BJ (cell line): ENCODE measurements at regions not wholly inside any gene's neighbourhood (a gene's known extent, or its start where the extent isn't known, plus 50 kb on each side); places are given as distances from the start of the nearest gene placed in this dataset.

Experiments
- CTCF ChIA-PET: fragments of 350-600 bp; formaldehyde crosslinking; extraction: SDS; loops from one replicate; lab custom pipeline; 2021; ENCODE audit warnings: antibody characterized with exemption, inconsistent platforms; lab: Yijun Ruan, JAX
- POLR2A ChIA-PET: fragments of 300-600 bp; sonication (Branson Sonifier 250); formaldehyde crosslinking; extraction: SDS; loops from one replicate; lab custom pipeline; 2021; ENCODE audit warnings: antibody characterized with exemption; lab: Charles Lee
- DNase-seq: peaks from one replicate; pipeline ENCODE4 v3.0.0-alpha.2; 2011; ENCODE audit warnings: low read depth
- H3K27me3 ChIP-seq: 2 replicates; pipeline ENCODE4 v1.6.0; 2011; ENCODE audit warnings: low read length; ENCODE audit not compliant: control insufficient read depth, insufficient read depth
- H3K36me3 ChIP-seq: 2 replicates; pipeline ENCODE4 v1.5.1; 2011; ENCODE audit warnings: low read length; ENCODE audit not compliant: control insufficient read depth, insufficient read depth
- H3K4me3 ChIP-seq: 2 replicates; pipeline ENCODE4 v1.5.1; 2011; ENCODE audit warnings: low read depth, mild to moderate bottlenecking, control low read depth, low read length
- TF ChIP-seq, protein P1 (sequence below): IDR thresholded peaks from 2 replicates; pipeline ENCODE4 v1.5.1; 2011; ENCODE audit warnings: low read depth, mild to moderate bottlenecking, control low read depth, inconsistent platforms, low read length, moderate library complexity; ENCODE audit not compliant: insufficient read depth

DNA sequence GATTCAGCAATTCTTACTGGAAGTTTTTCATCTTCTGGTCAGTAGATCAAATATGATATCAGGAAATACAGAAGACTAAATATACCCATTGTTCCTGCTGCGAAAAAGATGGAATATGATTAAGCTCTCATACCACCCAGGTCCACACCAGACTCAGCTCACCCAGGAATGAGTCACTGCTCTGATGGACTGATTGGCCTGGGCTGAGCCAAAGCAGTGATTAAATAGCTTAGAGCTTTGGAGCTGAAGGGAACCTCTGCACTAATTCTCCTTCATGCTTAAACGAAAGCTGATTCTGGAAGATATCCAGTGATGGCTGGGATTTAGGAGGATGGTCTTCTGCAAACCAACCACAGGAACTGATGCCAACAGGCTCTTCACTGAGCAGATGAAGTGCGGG, 62.0 kb upstream of the SYT1 start:
- Histone ChIP-seq H3K36me3 (no peaks in the 10 kb centered on the region), H3K4me3 (no peak overlapping the region), H3K27me3 (no peaks in the 10 kb centered on the region)
- CTCF ChIA-PET = no interaction called here
- TF ChIP-seq, protein P1, sequence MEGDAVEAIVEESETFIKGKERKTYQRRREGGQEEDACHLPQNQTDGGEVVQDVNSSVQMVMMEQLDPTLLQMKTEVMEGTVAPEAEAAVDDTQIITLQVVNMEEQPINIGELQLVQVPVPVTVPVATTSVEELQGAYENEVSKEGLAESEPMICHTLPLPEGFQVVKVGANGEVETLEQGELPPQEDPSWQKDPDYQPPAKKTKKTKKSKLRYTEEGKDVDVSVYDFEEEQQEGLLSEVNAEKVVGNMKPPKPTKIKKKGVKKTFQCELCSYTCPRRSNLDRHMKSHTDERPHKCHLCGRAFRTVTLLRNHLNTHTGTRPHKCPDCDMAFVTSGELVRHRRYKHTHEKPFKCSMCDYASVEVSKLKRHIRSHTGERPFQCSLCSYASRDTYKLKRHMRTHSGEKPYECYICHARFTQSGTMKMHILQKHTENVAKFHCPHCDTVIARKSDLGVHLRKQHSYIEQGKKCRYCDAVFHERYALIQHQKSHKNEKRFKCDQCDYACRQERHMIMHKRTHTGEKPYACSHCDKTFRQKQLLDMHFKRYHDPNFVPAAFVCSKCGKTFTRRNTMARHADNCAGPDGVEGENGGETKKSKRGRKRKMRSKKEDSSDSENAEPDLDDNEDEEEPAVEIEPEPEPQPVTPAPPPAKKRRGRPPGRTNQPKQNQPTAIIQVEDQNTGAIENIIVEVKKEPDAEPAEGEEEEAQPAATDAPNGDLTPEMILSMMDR = no peak
- POLR2A ChIA-PET = no interaction called here
- no peak for DNase-seq

DNA sequence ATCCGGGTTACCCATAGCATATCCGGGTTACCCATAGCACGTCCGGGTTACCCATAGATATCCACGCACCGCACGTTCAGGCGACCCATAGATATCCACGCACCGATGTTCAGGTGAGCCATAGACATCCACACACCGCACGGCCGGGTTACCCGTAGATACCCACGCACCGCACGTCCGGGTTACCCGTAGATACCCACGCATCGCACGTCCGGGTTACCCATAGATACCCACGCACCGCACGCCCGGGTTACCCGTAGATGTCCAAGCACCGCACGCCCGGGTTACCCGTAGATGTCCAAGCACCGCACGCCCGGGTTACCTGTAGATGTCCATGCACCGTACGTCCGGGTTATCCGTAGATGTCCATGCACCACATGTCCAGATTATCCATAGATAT, 60.3 kb upstream of the SYT1 start:
- TF ChIP-seq, protein P1 = no peak
- Histone ChIP-seq H3K27me3 (no peaks in the 10 kb centered on the region), H3K36me3 (no peaks in the 10 kb centered on the region), H3K4me3 (no peak overlapping the region)
- DNase-seq = no peak
- ChIA-PET POLR2A (no interaction called here), CTCF (no interaction called here)
